ENCODE measurements at regions not wholly inside any gene's neighbourhood (a gene's known extent, or its start where the extent isn't known, plus 50 kb on each side); places are given as distances from the start of the nearest gene placed in this dataset.

DNA sequence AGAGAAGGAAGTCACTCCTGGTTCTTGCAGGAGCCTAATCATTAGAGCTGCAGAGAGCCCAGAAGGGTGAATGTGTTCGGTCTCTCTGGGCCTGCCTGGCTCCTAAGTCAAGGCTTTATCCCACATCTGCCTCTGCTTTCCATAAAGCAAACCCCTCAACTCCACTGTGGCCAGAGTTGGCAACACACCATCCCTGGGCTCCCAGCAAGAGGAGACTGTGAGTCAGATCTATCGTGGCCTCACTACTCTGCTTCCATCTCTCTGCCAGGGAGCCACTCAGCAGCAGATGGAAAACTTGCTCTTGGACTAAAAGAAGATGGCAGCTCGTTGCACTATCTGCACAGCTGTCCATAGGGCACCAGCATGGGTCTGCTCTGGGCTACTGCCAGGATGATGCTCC is 348.2 kb downstream of the FBXW7 start:
- H3K9me3 Mint-ChIP-seq, result peaks cover 6% of the 10 kb centered on the region in 2 experiments; a peak in 4 of 5 replicates
- no peak overlapping the region for H3T11ph ChIP-seq (ENCODE audit: low read length)

More for the DNA sequence above, 348.2 kb downstream of the FBXW7 start:
- Histone ChIP-seq H3K79me2 (ENCODE audit: insufficient read depth, low read length) (no peaks in the 10 kb centered on the region), H4K5ac (ENCODE audit: insufficient read length, low read depth, low read length) (no peak overlapping the region), H3K9me3 (ENCODE audit: control insufficient read depth, low read depth, low read length) (no peaks in the 10 kb centered on the region), H2BK12ac (ENCODE audit: insufficient read length, low read depth, low read length) (no peak overlapping the region), H4K20me1 (ENCODE audit: control insufficient read depth, insufficient read depth, insufficient read length) (no peaks in the 10 kb centered on the region), H2BK120ac (ENCODE audit: low read depth, low read length, poor library complexity, severe bottlenecking) (no peak overlapping the region), H3K27me3 (ENCODE audit: insufficient read depth, low read length) (no peaks in the 10 kb centered on the region), H3K27ac (ENCODE audit: insufficient read length, low read depth, low read length) (no peak overlapping the region), H4K8ac (replicated peaks; ENCODE audit: insufficient read length, low read depth, low read length) (no peak overlapping the region), H3K56ac (ENCODE audit: insufficient read length, low read depth, low read length) (no peak overlapping the region), H3K4me1 (ENCODE audit: insufficient read depth, low read length) (no peaks in the 10 kb centered on the region), H2AFZ (ENCODE audit: low read length) (no peak overlapping the region), H2BK5ac (ENCODE audit: insufficient read length, low read length) (no peak overlapping the region), H3K18ac (ENCODE audit: insufficient read length, low read depth, low read length) (no peak overlapping the region), H2AK5ac (ENCODE audit: insufficient read length, low read length) (no peak overlapping the region), H3K79me1 (ENCODE audit: insufficient read depth, low read depth, low read length, poor library complexity, severe bottlenecking) (no peaks in the 10 kb centered on the region), H4K91ac (ENCODE audit: insufficient read length, low read depth, low read length) (no peak overlapping the region), H3K4me2 (ENCODE audit: insufficient read depth, insufficient read length, low read length) (no peak overlapping the region), H3K14ac (ENCODE audit: insufficient read depth, low read length) (no peak overlapping the region; the same call in 1 of the 2 replicates), H3K23ac (ENCODE audit: insufficient read length, low read depth, low read length) (no peak overlapping the region), H2BK20ac (ENCODE audit: low read depth, low read length, poor library complexity, severe bottlenecking) (no peak overlapping the region), H3K23me2 (ENCODE audit: insufficient read length, low read depth, low read length, poor library complexity, severe bottlenecking) (no peaks in the 10 kb centered on the region), H3K9ac (ENCODE audit: extremely low read depth, insufficient read length, low read length) (no peak overlapping the region), H3K4ac (ENCODE audit: low read depth, low read length) (no peak overlapping the region), H2BK15ac (ENCODE audit: low read depth, low read length) (no peak overlapping the region)
- TF ChIP-seq, protein P1, sequence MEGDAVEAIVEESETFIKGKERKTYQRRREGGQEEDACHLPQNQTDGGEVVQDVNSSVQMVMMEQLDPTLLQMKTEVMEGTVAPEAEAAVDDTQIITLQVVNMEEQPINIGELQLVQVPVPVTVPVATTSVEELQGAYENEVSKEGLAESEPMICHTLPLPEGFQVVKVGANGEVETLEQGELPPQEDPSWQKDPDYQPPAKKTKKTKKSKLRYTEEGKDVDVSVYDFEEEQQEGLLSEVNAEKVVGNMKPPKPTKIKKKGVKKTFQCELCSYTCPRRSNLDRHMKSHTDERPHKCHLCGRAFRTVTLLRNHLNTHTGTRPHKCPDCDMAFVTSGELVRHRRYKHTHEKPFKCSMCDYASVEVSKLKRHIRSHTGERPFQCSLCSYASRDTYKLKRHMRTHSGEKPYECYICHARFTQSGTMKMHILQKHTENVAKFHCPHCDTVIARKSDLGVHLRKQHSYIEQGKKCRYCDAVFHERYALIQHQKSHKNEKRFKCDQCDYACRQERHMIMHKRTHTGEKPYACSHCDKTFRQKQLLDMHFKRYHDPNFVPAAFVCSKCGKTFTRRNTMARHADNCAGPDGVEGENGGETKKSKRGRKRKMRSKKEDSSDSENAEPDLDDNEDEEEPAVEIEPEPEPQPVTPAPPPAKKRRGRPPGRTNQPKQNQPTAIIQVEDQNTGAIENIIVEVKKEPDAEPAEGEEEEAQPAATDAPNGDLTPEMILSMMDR (conservative IDR thresholded peaks at IDR 0.05), result no peak
- no CpG with 5 or more reads among the region's 3 CpGs for WGBS (ENCODE audit: extremely low coverage, insufficient read length, low lambda C conversion rate)
- no peaks in the 10 kb centered on the region for H3K27me3 Mint-ChIP-seq (ENCODE audit: low read depth)
- no peak overlapping the region for H3K27ac Mint-ChIP-seq
- H3K36me3 Mint-ChIP-seq (ENCODE audit: insufficient read depth in 1 of 3, low read depth in 3 of 3), result peaks cover 0 to 4% (median 0%) of the 10 kb centered on the region in 3 experiments; a peak in 1 of 7 replicates
- no peak for DNase-seq
- no peaks in the 10 kb centered on the region for H3K4me1 Mint-ChIP-seq
- no peak overlapping the region for H3K4me3 Mint-ChIP-seq
